Activated CD8-positive, alpha-beta memory T cell treated with anti-CD3 and anti-CD28 coated beads, Interleukin-2, amount 10 ng/mL, durations not matched to agents 7 days and 5 days (primary cell): ENCODE measurements at regions not wholly inside any gene's neighbourhood (a gene's known extent, or its start where the extent isn't known, plus 50 kb on each side); places are given as distances from the start of the nearest gene placed in this dataset.

Experiments
- ATAC-seq: fragments of 150-1000 bp; cut with Tn5 transposase; one replicate; pipeline ENCODE4 v1.10.0; 2021; ENCODE audit warnings: moderate library complexity
- CTCF ChIA-PET: fragments of 350-600 bp; sonication (Branson Sonifier 250); formaldehyde crosslinking; loops from one replicate; lab custom pipeline; 2021; ENCODE audit warnings: antibody characterized with exemption; lab: Charles Lee
- DNase-seq: peaks from one replicate; pipeline ENCODE4 v3.0.0-alpha.2; 2020
- H3K27ac Mint-ChIP-seq: one replicate; pipeline ENCODE4 v1.8.0; 2021; ENCODE audit warnings: mild to moderate bottlenecking, mixed read lengths
- H3K27me3 Mint-ChIP-seq: one replicate; pipeline ENCODE4 v1.8.0; 2021; ENCODE audit warnings: mixed read lengths
- H3K36me3 Mint-ChIP-seq: one replicate; pipeline ENCODE4 v1.8.0; 2021; ENCODE audit warnings: mild to moderate bottlenecking, mixed read lengths
- H3K4me1 Mint-ChIP-seq: one replicate; pipeline ENCODE4 v1.8.0; 2021; ENCODE audit warnings: mixed read lengths
- H3K4me3 Mint-ChIP-seq: one replicate; pipeline ENCODE4 v1.8.0; 2021; ENCODE audit warnings: mild to moderate bottlenecking, moderate library complexity, mixed read lengths
- H3K9me3 Mint-ChIP-seq: one replicate; pipeline ENCODE4 v1.8.0; 2022; ENCODE audit warnings: low read depth, mixed read lengths

DNA sequence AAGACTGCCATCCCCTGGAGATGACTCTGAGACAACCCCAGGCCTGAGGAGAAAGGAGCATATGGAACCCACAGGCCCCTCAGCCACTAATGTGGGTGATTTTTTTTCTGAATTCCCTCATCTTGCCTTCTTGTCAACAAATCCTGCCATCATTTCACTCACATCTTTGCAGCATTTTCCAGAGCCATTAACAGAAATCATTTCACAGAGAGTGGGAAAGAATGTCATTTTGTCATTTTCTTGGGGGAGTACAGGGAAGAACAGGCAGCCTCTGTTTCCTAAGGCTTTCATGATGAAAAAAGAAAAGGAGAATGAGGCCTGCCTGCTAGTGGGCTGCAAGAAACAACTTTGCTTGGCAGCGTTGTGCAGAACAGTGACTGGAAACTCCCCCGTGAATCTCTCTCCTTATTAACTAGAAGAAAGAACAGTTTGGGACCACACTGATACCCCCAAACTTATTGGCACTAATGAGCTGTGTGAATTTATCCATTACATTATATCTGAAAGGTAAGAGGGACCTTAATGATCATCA lies 1464.6 kb upstream of the CELF4 start:
- H3K9me3 Mint-ChIP-seq: peaks cover 2% of the 10 kb centered on the region
- no peaks in the 10 kb centered on the region for H3K36me3 Mint-ChIP-seq
- CTCF ChIA-PET: no interaction called here
- no peaks in the 10 kb centered on the region for H3K4me1 Mint-ChIP-seq
- no peak for ATAC-seq
- H3K4me3 Mint-ChIP-seq: no peak overlapping the region
- H3K27me3 Mint-ChIP-seq: no peaks in the 10 kb centered on the region
- H3K27ac Mint-ChIP-seq: no peak overlapping the region
- DNase-seq: no peak

DNA sequence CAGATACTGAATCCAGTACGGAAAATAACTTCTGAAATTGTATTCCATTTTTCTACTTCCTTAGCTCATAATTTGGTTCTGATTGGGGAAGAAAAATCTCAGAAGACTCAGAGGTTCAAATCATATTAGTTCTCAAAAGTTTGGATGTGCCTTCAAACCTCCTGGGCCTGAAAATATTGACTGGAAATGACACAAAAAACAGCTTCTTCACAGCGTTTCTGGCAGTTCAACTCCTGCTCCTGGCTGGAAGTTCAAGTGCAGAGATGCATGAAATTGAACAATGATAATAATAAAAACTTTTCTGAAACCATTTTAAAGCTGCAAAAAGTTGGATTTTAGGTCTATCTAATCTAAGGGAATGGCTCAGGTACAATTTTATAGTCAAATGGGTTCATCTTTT lies 1459.9 kb upstream of the CELF4 start:
- no peak overlapping the region for H3K27ac Mint-ChIP-seq
- ATAC-seq (no peak), DNase-seq (no peak)
- peaks cover 2% of the 10 kb centered on the region for H3K9me3 Mint-ChIP-seq
- no peaks in the 10 kb centered on the region for H3K36me3 Mint-ChIP-seq
- H3K4me1 Mint-ChIP-seq: no peaks in the 10 kb centered on the region
- CTCF ChIA-PET: no interaction called here
- H3K27me3 Mint-ChIP-seq: no peaks in the 10 kb centered on the region
- H3K4me3 Mint-ChIP-seq: no peak overlapping the region

DNA sequence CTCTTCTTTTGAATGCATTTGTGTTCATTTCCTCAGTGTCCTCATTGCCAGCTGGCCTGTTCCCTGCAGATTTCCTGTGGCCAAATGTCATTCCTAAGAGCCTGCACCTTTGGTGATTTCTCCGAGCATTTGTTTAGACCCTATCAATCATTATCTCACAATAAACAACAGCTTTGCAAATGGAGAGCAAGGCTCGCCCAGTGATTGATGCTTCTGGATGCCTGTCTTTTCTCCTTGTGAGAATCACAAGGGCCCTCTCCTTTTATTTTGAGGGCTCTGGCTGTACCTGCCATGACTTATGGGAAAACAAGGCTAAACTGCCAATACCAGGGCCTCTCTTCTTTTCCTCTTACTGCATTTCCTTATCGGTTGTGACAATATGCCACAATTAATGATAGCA lies 1454.4 kb upstream of the CELF4 start:
- DNase-seq (no peak), ATAC-seq (no peak)
- CTCF ChIA-PET: no interaction called here
- no peak overlapping the region for H3K27ac Mint-ChIP-seq
- H3K4me1 Mint-ChIP-seq: no peaks in the 10 kb centered on the region
- H3K27me3 Mint-ChIP-seq: no peaks in the 10 kb centered on the region
- peaks cover 2% of the 10 kb centered on the region for H3K9me3 Mint-ChIP-seq
- no peak overlapping the region for H3K4me3 Mint-ChIP-seq
- no peaks in the 10 kb centered on the region for H3K36me3 Mint-ChIP-seq

DNA sequence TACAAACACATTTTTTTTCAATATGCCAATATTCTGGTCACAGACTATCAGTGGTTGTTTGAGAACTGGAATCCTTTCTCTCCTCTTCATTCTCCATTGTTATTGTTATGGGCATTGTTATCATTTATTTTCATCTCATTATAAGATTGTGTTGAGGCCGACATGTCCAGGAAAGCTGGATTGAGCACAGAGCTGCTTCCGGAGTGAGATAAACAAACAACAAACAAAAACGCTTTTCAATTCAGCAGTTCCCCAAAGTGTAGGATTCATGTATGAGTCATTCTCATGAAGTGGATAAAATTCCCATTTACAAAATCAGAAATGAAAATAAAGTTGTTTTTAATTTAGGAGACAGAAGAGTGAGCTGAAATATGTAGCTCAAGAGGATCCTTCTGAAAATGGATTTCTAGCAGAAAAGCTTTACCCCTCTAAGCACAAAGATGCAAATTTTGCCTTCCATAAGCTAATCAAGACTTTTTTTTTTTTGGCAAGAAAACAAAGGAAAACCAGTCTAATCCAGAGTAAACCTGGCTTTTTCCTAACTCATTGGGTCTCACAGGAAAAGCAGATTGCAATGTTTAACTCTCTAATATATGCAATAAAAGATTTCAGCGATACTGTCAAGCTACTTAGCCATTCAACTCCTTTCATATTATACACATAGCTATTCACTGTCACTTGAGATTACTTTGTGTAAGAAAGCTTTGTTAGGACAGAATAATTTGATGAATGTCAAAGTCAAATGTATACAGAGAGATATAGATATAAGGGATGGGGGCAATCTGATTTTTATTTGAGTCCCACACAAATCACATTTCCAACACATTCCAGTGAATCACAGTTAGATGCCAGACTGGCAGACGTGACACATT lies 1441.7 kb upstream of the CELF4 start:
- Mint-ChIP-seq H3K4me3 (no peak overlapping the region), H3K36me3 (no peaks in the 10 kb centered on the region), H3K27me3 (no peaks in the 10 kb centered on the region), H3K9me3 (no peaks in the 10 kb centered on the region), H3K4me1 (no peaks in the 10 kb centered on the region), H3K27ac (no peak overlapping the region)
- DNase-seq (no peak), ATAC-seq (no peak)
- CTCF ChIA-PET: no interaction called here

DNA sequence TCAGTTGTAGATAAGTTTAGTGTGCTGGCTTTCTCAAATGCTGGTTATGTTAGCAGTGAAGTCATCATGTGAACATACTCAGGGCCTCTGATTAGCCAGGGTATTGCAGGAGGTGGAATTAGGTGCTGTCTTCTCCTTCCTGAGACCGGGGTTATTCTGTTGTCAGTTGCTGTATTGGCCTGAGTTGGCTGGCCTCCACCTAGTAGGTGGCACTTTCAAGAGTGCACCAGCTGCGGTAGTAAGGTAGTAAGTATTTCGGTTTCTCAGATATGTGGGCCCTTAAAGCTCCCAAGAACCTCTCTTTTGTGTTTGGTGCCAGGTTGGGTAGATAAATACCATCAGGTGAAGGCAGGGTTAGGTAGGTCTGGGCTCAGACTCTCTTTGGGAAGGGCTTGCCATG lies 1430.5 kb upstream of the CELF4 start:
- no peaks in the 10 kb centered on the region for H3K4me1 Mint-ChIP-seq
- CTCF ChIA-PET: no interaction called here
- H3K9me3 Mint-ChIP-seq: peaks cover 3% of the 10 kb centered on the region
- H3K27ac Mint-ChIP-seq: no peak overlapping the region
- ATAC-seq (no peak), DNase-seq (no peak)
- no peak overlapping the region for H3K4me3 Mint-ChIP-seq
- H3K36me3 Mint-ChIP-seq: no peaks in the 10 kb centered on the region
- no peaks in the 10 kb centered on the region for H3K27me3 Mint-ChIP-seq

DNA sequence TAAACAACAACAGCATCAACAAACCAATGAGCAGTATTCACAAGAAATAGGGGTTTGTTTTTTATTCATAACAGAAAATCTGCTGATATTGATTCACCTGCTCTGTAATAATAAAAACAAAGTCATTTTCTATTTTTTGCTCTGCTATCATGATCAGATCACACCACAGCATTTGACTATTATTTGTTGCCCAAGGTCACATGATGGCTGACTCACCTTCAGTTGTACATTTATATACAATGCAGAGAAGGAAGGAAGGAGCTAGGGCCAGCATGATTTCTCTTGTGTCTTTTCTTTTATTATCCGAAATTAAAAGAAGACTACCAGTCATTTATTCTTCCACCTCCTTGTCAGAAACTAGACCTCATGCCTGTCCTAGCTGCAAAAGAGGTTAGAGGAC lies 1427.7 kb upstream of the CELF4 start:
- ATAC-seq: no peak
- H3K27me3 Mint-ChIP-seq: no peaks in the 10 kb centered on the region
- no peak for DNase-seq
- no peaks in the 10 kb centered on the region for H3K36me3 Mint-ChIP-seq
- no peak overlapping the region for H3K27ac Mint-ChIP-seq
- no peaks in the 10 kb centered on the region for H3K4me1 Mint-ChIP-seq
- CTCF ChIA-PET: no interaction called here
- H3K9me3 Mint-ChIP-seq: peaks cover 6% of the 10 kb centered on the region
- no peak overlapping the region for H3K4me3 Mint-ChIP-seq

DNA sequence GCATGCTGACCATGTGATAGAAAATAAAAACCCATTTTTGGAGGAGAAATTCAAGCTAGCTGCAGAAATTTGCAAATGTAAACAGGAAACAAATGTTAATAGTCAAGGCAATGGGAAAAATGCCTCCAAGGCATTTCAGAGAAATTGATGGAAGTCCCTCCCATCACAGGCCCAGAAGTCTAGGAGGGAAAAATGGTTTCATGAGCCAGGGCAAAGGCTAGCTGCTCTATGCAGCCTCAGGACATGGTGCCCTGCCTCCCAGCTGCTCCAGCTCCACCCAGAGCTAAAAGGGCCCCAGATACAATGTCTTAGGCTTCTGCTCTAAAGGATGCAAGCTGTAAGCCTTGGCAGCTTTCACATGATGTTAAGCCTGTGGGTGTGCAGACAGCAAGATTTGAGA lies 1419.4 kb upstream of the CELF4 start:
- no peaks in the 10 kb centered on the region for H3K36me3 Mint-ChIP-seq
- DNase-seq (no peak), ATAC-seq (no peak)
- H3K9me3 Mint-ChIP-seq: no peaks in the 10 kb centered on the region
- no peaks in the 10 kb centered on the region for H3K4me1 Mint-ChIP-seq
- CTCF ChIA-PET: no interaction called here
- no peak overlapping the region for H3K4me3 Mint-ChIP-seq
- H3K27me3 Mint-ChIP-seq: no peaks in the 10 kb centered on the region
- no peak overlapping the region for H3K27ac Mint-ChIP-seq

DNA sequence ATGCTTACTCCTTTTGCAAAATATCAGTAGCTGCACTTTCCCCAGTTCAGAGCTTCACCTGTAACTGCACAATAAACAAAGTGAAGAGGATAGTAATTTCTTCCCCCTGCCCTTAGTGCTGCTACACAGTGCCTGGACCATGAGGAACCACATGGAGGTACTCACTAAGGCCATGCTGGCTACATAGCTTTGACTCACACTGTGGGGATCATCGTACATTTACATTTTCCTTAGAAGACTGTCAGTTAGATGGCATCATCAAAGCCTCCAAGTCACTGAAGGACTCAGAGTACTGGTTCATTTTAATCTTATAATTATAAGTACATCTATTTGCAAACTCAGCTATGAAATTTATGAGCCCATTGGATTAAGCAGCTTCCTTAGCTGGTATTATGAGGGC lies 1416.5 kb upstream of the CELF4 start:
- DNase-seq: no peak
- CTCF ChIA-PET: no interaction called here
- Mint-ChIP-seq H3K36me3 (no peaks in the 10 kb centered on the region), H3K27me3 (no peaks in the 10 kb centered on the region), H3K9me3 (no peaks in the 10 kb centered on the region), H3K4me3 (no peak overlapping the region), H3K27ac (no peak overlapping the region), H3K4me1 (no peaks in the 10 kb centered on the region)
- ATAC-seq: no peak

DNA sequence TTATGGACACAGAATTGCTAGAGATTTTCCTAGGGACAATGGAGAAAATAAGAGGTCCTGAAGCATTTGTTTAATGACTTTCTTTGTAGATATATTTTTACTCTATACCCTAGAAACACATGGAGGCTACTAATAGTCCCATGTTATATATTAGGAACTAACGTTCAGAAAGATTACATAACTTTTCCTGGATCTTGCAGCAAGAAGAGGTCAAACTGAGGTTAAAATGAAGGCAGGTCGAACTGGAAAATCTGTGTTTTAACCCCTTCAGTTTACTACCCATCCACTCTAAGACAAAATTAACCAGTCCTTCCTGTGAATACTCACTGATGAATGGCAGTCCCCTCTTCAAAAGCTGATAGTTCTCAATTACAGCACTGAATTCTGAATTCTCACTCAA lies 1415.8 kb upstream of the CELF4 start:
- no peak overlapping the region for H3K4me3 Mint-ChIP-seq
- H3K27me3 Mint-ChIP-seq: no peaks in the 10 kb centered on the region
- no peaks in the 10 kb centered on the region for H3K4me1 Mint-ChIP-seq
- CTCF ChIA-PET: no interaction called here
- ATAC-seq: no peak
- H3K36me3 Mint-ChIP-seq: no peaks in the 10 kb centered on the region
- no peak for DNase-seq
- H3K27ac Mint-ChIP-seq: no peak overlapping the region
- H3K9me3 Mint-ChIP-seq: no peaks in the 10 kb centered on the region

DNA sequence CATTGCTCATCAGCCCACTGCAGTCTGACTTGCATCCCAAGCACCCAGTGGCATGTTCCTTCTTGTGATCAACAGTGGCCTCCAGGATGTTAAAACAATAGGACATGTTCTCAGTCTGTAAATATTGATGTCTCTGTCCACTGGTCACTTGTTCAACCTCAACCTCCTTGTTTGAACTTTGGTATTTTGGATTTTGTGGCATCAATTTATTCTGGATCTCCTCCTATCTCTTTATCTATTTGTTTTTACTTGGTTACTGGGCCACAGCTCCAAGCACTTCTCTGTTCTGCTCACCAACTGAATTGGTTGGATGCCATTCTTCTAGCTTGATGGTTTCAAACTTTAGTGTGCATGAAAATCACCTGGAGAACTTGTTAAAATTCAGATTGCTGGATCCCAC lies 1414.8 kb upstream of the CELF4 start:
- H3K4me1 Mint-ChIP-seq: no peaks in the 10 kb centered on the region
- H3K27ac Mint-ChIP-seq: no peak overlapping the region
- H3K36me3 Mint-ChIP-seq: no peaks in the 10 kb centered on the region
- ATAC-seq (no peak), DNase-seq (no peak)
- no peak overlapping the region for H3K4me3 Mint-ChIP-seq
- H3K27me3 Mint-ChIP-seq: no peaks in the 10 kb centered on the region
- no peaks in the 10 kb centered on the region for H3K9me3 Mint-ChIP-seq
- CTCF ChIA-PET: no interaction called here

DNA sequence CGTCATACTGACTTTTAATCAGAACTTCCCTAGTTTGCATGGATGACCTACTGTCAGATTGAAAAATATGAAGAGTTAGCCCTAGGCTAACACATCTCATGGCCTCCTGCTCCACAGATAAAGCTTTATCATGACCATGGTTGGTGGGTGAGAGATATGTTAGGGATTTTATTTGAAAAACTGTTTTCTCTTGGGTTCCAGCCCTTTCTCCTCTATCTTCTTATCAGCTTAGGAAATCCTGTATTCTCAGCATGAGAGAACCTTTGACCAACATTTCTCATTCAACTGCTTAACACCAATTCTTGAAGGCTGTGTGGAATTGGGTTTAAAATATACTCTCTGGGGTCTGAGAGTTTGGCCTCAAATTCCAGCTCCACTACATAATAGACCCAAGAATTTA lies 1407.0 kb upstream of the CELF4 start:
- no peaks in the 10 kb centered on the region for H3K36me3 Mint-ChIP-seq
- no peak for ATAC-seq
- H3K27me3 Mint-ChIP-seq: no peaks in the 10 kb centered on the region
- DNase-seq: no peak
- CTCF ChIA-PET: no interaction called here
- no peaks in the 10 kb centered on the region for H3K9me3 Mint-ChIP-seq
- no peak overlapping the region for H3K4me3 Mint-ChIP-seq
- no peak overlapping the region for H3K27ac Mint-ChIP-seq
- no peaks in the 10 kb centered on the region for H3K4me1 Mint-ChIP-seq

DNA sequence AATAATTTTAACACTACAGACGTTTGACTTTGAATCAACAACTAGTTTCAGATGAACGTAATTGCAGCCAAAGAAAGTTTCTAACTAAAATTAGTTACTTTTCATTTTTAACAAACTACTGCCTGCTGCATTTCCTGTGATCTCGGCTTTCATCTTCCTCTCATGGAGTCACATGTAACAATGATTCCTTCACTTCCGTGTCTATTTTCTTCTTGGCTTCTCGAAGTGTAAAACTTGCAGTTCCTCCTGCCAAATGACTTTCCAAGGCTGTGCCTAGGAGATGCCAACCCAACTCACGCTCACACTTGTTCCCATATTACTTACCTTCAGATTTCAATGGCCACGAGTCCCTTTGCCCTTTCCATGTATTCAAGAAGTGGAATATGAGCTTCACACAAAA lies 1406.3 kb upstream of the CELF4 start:
- H3K27me3 Mint-ChIP-seq: no peaks in the 10 kb centered on the region
- H3K27ac Mint-ChIP-seq: no peak overlapping the region
- H3K4me1 Mint-ChIP-seq: no peaks in the 10 kb centered on the region
- no peak overlapping the region for H3K4me3 Mint-ChIP-seq
- H3K36me3 Mint-ChIP-seq: no peaks in the 10 kb centered on the region
- no peak for ATAC-seq
- CTCF ChIA-PET: no interaction called here
- no peak for DNase-seq
- H3K9me3 Mint-ChIP-seq: no peaks in the 10 kb centered on the region

DNA sequence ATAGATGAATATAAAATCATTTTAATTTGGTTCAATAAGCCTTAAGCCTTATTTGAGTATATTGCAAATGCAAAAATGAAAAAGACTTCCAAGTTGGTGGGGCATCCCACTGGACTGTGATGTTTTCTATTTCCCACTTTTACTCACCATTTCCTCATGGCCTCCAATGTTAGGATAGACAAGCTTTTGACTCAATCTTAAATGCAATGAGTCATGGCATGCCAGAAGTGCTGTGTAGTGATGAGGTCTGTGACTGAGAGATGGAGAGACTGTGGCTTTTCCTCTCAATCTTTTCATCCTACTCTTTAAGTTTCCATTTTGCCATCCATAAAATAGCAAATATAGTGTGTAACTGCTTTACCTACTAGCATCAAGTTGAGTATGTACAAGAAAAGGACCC lies 1401.2 kb upstream of the CELF4 start:
- no peak for DNase-seq
- H3K36me3 Mint-ChIP-seq: no peaks in the 10 kb centered on the region
- no peak for ATAC-seq
- no peaks in the 10 kb centered on the region for H3K4me1 Mint-ChIP-seq
- H3K27ac Mint-ChIP-seq: no peak overlapping the region
- CTCF ChIA-PET: no interaction called here
- no peaks in the 10 kb centered on the region for H3K9me3 Mint-ChIP-seq
- no peaks in the 10 kb centered on the region for H3K27me3 Mint-ChIP-seq
- no peak overlapping the region for H3K4me3 Mint-ChIP-seq

DNA sequence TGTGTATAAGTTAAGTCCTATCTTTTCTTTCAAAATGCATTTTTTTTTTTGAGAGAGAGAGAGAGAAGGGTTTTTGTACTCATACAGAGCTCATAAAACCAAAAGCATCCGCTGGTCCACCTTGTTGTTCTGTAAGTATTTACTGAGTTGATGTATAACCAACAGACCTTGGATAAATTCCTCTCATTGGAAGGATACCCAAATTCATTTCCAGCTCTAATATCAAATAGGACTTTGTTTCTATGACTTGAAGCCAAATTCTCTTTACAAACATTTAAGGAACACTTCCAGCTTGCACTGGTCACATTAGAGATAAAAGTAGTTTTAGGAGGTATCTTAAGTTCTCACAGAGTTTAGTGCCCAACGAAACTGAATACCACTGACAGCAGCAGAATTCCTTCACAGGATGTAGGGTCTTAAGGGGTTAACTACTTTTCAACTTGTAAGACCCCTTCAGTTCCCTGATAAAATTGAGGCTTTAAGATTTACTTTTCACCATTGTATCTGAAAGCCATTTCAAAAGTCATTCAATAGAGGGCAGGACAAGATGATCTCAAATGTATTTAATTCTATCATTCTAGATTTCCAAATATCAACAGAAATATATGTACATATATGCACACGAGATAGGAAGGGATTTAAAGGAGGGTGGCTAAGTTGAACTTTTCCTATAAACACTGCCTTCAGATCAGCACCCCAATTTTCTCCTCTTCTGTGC lies 1398.5 kb upstream of the CELF4 start:
- no peak overlapping the region for H3K27ac Mint-ChIP-seq
- no peaks in the 10 kb centered on the region for H3K4me1 Mint-ChIP-seq
- ATAC-seq (no peak), DNase-seq (no peak)
- H3K9me3 Mint-ChIP-seq: no peaks in the 10 kb centered on the region
- no peaks in the 10 kb centered on the region for H3K27me3 Mint-ChIP-seq
- no peak overlapping the region for H3K4me3 Mint-ChIP-seq
- H3K36me3 Mint-ChIP-seq: no peaks in the 10 kb centered on the region
- CTCF ChIA-PET: no interaction called here
